ENCODE measurements at regions not wholly inside any gene's neighbourhood (a gene's known extent, or its start where the extent isn't known, plus 50 kb on each side); places are given as distances from the start of the nearest gene placed in this dataset.

GRCh38 chr3:24686808-24687207 lies 192.2 kb upstream of the THRB start (continued):
- no peak for TF ChIP-seq SIN3A (IDR thresholded peaks at IDR 0.05; ENCODE audit: borderline replicate concordance in 2 of 2, control insufficient read depth in 1 of 2, low read depth in 2 of 2, low read length in 2 of 2)
- no peak for TF ChIP-seq ELF1 (tag; IDR thresholded peaks at IDR 0.05)
- TF ChIP-seq BCOR (IDR thresholded peaks at IDR 0.05): no peak
- TF ChIP-seq SMAD3 (CRISPR knock-in tag; conservative IDR thresholded peaks at IDR 0.05): no peak
- TF ChIP-seq NR4A1 (CRISPR knock-in tag; IDR thresholded peaks at IDR 0.05): no peak
- TF ChIP-seq NR4A1 (tag; IDR thresholded peaks at IDR 0.05): no peak
- TF ChIP-seq, protein P1, sequence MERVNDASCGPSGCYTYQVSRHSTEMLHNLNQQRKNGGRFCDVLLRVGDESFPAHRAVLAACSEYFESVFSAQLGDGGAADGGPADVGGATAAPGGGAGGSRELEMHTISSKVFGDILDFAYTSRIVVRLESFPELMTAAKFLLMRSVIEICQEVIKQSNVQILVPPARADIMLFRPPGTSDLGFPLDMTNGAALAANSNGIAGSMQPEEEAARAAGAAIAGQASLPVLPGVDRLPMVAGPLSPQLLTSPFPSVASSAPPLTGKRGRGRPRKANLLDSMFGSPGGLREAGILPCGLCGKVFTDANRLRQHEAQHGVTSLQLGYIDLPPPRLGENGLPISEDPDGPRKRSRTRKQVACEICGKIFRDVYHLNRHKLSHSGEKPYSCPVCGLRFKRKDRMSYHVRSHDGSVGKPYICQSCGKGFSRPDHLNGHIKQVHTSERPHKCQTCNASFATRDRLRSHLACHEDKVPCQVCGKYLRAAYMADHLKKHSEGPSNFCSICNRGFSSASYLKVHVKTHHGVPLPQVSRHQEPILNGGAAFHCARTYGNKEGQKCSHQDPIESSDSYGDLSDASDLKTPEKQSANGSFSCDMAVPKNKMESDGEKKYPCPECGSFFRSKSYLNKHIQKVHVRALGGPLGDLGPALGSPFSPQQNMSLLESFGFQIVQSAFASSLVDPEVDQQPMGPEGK (CRISPR knock-in tag; IDR thresholded peaks at IDR 0.05; ENCODE audit: borderline replicate concordance): no peak
- no peak for TF ChIP-seq PHB (CRISPR knock-in tag; IDR thresholded peaks at IDR 0.05)

DNA sequence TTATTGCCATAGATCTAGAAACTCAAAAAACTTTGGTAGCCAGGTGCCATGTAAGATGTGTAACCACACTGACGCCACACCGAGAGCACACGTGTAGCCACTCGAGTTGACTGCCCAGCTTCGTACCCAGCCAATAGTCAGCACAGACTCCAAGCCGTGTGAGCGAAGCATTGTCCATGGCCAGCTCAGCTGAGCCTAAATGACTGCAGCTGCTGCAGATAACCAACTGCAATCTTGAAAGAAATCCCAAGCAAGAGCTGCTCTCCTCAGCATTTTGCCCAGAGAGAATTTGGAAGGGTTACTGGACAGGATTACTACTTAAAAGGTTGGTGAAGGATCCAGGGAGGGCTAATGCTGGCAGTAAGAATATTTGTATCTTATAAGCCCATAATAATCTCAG lies 193.0 kb upstream of the THRB start:
- no TSS peak for BruUV-seq (replicated peaks)
- H3K9me1 ChIP-seq (ENCODE audit: control insufficient read depth, insufficient read depth, low read length): no peaks in the 10 kb centered on the region
- no peaks in the 10 kb centered on the region for H4K20me1 ChIP-seq (replicated peaks; ENCODE audit: control insufficient read depth, insufficient read depth, low read length)
- TF ChIP-seq SMAD4 (CRISPR knock-in tag; conservative IDR thresholded peaks at IDR 0.05): no peak
- TF ChIP-seq POLR3G (IDR thresholded peaks at IDR 0.05; ENCODE audit: extremely low read depth, insufficient read length, insufficient replicate concordance): no peak
- TF ChIP-seq, protein P2, sequence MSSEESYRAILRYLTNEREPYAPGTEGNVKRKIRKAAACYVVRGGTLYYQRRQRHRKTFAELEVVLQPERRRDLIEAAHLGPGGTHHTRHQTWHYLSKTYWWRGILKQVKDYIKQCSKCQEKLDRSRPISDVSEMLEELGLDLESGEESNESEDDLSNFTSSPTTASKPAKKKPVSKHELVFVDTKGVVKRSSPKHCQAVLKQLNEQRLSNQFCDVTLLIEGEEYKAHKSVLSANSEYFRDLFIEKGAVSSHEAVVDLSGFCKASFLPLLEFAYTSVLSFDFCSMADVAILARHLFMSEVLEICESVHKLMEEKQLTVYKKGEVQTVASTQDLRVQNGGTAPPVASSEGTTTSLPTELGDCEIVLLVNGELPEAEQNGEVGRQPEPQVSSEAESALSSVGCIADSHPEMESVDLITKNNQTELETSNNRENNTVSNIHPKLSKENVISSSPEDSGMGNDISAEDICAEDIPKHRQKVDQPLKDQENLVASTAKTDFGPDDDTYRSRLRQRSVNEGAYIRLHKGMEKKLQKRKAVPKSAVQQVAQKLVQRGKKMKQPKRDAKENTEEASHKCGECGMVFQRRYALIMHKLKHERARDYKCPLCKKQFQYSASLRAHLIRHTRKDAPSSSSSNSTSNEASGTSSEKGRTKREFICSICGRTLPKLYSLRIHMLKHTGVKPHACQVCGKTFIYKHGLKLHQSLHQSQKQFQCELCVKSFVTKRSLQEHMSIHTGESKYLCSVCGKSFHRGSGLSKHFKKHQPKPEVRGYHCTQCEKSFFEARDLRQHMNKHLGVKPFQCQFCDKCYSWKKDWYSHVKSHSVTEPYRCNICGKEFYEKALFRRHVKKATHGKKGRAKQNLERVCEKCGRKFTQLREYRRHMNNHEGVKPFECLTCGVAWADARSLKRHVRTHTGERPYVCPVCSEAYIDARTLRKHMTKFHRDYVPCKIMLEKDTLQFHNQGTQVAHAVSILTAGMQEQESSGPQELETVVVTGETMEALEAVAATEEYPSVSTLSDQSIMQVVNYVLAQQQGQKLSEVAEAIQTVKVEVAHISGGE (CRISPR knock-in tag; IDR thresholded peaks at IDR 0.05): no peak
- no peak for TF ChIP-seq ETV5 (CRISPR knock-in tag; IDR thresholded peaks at IDR 0.05; ENCODE audit: low read depth)
- CTCF ChIA-PET (ENCODE audit: low intra/inter-chr PET ratio): no interaction called here
- in situ Hi-C loops (cut with MboI): no loop called here
- H3K4me2 ChIP-seq (ENCODE audit: insufficient read depth, low read length): no peak overlapping the region
- FAIRE-seq: no peak
- POLR2A ChIA-PET: interaction anchor here (1.5 kb wide), 1 partner anchor 695 kb away, joined by 4 read pairs; no protein-coding TSS in a partner anchor
- H3K9ac ChIP-seq (ENCODE audit: insufficient read depth in 1 of 2, low read depth in 2 of 2, low read length in 2 of 2): no peak overlapping the region
- H3K79me2 ChIP-seq (ENCODE audit: control insufficient read depth, insufficient read depth, low read length): no peaks in the 10 kb centered on the region
- no peak overlapping the region for H2AFZ ChIP-seq (ENCODE audit: low read depth, low read length)
- no peak for ATAC-seq
- H3K9me3 ChIP-seq (replicated peaks; ENCODE audit: control insufficient read depth, insufficient read depth, low read depth, low read length): no peaks in the 10 kb centered on the region
- H3K27ac ChIP-seq (ENCODE audit: extremely low read depth, low read depth, low read length): no peak overlapping the region
- under 1% methylated on average over 7 of the region's 7 CpGs for WGBS (ENCODE audit: insufficient coverage, low coverage, missing lambda C conversion rate)
- no peaks in the 10 kb centered on the region for H3K27me3 ChIP-seq (ENCODE audit: control insufficient read depth in 2 of 2, insufficient read depth in 2 of 2, low read length in 2 of 2)
- H3K4me3 ChIP-seq: no peak overlapping the region
- intact Hi-C loops (cut with micrococcal nuclease): no loop called here
- H3K4me1 ChIP-seq (replicated peaks in 1 of 2; ENCODE audit: control insufficient read depth in 2 of 2, insufficient read depth in 2 of 2, low read length in 2 of 2): no peaks in the 10 kb centered on the region
- DNase-seq (ENCODE audit: extremely low read depth in 1 of 4, low spot score in 3 of 4): no peak
- no peaks in the 10 kb centered on the region for H3K36me3 ChIP-seq (ENCODE audit: control insufficient read depth, insufficient read depth, low read length)

All from K562 (cell line).